ENCODE measurements at regions not wholly inside any gene's neighbourhood (a gene's known extent, or its start where the extent isn't known, plus 50 kb on each side); places are given as distances from the start of the nearest gene placed in this dataset.
A peak's percentile ranks its signal among the peaks of the same experiment; 100 is the strongest.

DNA sequence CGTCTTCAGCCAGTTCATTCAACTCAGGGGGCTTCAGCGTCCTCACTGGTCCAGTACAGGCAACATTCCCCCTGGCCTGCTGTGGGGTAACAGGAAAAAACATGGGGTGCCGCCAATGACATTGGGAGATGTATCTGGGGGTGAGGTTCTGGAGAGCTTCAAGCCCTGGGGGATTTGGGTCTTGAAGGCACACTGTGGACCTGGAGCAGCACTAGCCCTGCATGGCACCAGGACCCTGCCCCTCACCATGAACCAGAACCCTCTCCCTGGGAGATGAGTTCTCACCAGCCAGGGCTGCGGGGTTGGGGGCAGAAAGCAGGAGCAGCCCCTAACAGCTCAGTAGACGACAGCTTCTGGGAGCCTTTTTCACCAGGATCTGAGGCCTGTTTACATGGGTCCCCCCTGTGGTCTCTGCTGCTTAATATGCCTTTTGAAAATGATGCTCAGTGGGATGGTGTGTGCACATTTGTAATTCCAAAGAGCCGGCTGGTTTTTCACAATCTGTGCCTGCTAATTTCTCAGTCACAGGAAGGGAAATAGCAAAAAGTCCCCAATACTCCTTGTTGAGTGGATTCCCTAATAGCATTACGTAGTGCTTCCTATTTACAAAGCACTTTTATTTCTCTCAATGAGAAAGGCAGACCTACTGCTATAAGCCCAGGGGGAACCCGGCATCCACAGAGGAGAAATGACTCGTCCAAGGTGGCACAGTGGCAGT lies 509.5 kb downstream of the RPS24 start:
- Histone ChIP-seq H3K4me1 (peaks cover 15 to 21% of the 10 kb centered on the region in 2 donors), H3K36me3 (no peaks in the 10 kb centered on the region), H3K27me3 (no peaks in the 10 kb centered on the region), H3K4me3 (no peak overlapping the region), H3K27ac (peak overlapping the region; percentile 58 to 75), H3K9me3 (no peaks in the 10 kb centered on the region)
- TF ChIP-seq, protein P1, sequence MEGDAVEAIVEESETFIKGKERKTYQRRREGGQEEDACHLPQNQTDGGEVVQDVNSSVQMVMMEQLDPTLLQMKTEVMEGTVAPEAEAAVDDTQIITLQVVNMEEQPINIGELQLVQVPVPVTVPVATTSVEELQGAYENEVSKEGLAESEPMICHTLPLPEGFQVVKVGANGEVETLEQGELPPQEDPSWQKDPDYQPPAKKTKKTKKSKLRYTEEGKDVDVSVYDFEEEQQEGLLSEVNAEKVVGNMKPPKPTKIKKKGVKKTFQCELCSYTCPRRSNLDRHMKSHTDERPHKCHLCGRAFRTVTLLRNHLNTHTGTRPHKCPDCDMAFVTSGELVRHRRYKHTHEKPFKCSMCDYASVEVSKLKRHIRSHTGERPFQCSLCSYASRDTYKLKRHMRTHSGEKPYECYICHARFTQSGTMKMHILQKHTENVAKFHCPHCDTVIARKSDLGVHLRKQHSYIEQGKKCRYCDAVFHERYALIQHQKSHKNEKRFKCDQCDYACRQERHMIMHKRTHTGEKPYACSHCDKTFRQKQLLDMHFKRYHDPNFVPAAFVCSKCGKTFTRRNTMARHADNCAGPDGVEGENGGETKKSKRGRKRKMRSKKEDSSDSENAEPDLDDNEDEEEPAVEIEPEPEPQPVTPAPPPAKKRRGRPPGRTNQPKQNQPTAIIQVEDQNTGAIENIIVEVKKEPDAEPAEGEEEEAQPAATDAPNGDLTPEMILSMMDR (IDR thresholded peaks at IDR 0.05): no peak
- no peak for DNase-seq
- intact Hi-C loops (cut with DNase I): no loop called here
- peak; percentile 45 for ATAC-seq

DNA sequence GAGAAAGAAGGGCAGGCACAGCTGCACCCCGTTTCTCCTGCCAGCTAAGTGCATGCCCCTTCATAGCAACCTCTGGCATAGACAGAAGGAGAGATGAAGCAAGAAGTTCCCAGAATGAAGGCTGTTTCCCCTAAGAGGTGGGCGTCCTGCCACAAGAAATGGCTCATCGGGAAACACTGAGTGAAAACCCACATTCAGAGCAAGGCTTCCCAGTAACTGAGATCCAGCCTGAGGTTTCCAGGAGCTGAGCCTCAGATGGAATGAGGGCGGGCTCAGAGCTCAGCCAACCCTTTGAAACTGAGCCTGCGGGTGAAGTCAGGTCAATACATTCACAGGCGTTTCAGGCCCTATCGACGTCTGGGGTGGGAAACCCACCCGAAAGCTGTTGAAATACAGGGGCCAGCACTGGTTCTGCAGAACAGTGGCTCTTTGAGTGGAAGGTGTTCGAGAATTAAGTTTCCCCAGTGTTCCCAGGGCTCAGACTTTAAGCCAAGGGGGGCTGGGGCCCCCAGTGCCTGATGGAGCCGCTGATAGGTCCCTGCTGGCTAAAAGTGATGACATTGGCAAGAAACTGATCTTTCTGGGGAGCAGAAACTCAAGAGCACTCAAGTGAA lies 510.2 kb downstream of the RPS24 start:
- H3K4me3 ChIP-seq: no peak overlapping the region
- H3K27ac ChIP-seq: peak overlapping the region; percentile 58 to 75
- H3K9me3 ChIP-seq: no peaks in the 10 kb centered on the region
- no peaks in the 10 kb centered on the region for H3K27me3 ChIP-seq
- intact Hi-C loops (cut with DNase I): no loop called here
- H3K36me3 ChIP-seq: no peaks in the 10 kb centered on the region
- peaks cover 15 to 21% of the 10 kb centered on the region in 2 donors for H3K4me1 ChIP-seq
- peak in 3 of 4 donors; percentile 68 to 84 (median 70) for DNase-seq
- peak; percentile 80 for ATAC-seq
- TF ChIP-seq, protein P1 (IDR thresholded peaks at IDR 0.05): no peak

DNA sequence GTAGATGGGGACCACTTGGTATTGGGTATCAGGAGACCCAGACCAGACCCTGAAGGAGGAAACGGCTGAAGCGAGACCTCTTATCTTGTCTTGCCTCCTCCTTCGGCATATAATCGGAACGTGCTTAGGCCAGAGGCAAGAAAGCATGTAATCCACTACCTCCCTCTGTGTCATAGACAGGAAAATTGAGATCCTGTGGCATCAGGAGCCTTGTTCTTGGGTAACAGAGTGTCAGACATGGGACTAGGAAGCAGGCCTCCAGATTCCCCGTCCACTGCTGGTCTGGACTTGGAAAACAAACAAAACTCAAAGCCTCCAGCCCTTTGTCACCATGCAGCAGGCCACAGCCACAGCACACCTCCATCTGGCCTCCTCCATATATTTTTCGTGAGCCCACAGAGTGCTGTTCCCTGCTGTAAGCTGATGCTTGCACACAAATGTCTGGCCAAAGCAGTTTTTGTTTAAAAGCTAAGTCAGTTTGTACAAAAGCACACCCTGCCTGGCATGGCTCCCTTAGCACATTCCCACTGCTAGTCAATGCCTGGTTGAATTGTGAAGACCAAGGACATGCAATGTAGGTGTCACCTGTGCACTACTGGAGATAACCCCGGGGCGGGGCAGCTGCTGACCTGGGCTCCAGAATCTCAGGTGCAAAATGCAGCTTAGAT lies 510.9 kb downstream of the RPS24 start:
- TF ChIP-seq, protein P1 (IDR thresholded peaks at IDR 0.05): no peak
- intact Hi-C loops (cut with DNase I): no loop called here
- no peaks in the 10 kb centered on the region for H3K9me3 ChIP-seq
- ATAC-seq (no peak), DNase-seq (no peak)
- H3K27me3 ChIP-seq: no peaks in the 10 kb centered on the region
- H3K27ac ChIP-seq: peak overlapping the region; percentile 1 to 75
- no peak overlapping the region for H3K4me3 ChIP-seq
- no peaks in the 10 kb centered on the region for H3K36me3 ChIP-seq
- H3K4me1 ChIP-seq: peaks cover 15 to 21% of the 10 kb centered on the region in 2 donors

- H3K9me3 ChIP-seq: no peaks in the 10 kb centered on the region
- no peaks in the 10 kb centered on the region for H3K27me3 ChIP-seq
- TF ChIP-seq, protein P1 (IDR thresholded peaks at IDR 0.05): no peak
- no peak overlapping the region for H3K27ac ChIP-seq
- H3K4me1 ChIP-seq: peaks cover 15 to 21% of the 10 kb centered on the region in 2 donors
- H3K4me3 ChIP-seq: no peak overlapping the region
- intact Hi-C loops (cut with DNase I): no loop called here
- no peak for DNase-seq
- no peaks in the 10 kb centered on the region for H3K36me3 ChIP-seq
- ATAC-seq: no peak
Observed at GRCh38 chr10:78545756-78546155, 512.1 kb downstream of the RPS24 start.

DNA sequence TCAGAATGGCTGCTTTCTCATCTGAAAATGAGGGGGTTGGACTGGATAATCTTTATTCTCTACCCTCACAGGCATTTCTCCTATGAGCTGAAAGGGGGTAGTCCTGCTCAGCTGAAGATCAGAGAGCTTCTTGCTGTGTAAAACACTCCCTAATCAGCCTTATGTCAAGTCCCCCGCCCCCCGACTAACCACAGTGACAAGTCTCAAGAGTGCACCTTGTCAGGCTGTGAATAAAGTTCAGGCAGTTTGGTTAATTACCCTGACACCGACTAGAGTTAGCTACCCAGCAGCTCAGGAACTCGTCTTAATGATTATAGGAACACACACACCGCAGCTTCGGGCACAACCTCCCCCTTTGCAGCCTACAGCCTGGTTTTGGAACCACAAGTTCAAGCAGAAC lies 513.7 kb downstream of the RPS24 start:
- TF ChIP-seq, protein P1 (IDR thresholded peaks at IDR 0.05): no peak
- H3K27me3 ChIP-seq: no peaks in the 10 kb centered on the region
- no peaks in the 10 kb centered on the region for H3K9me3 ChIP-seq
- H3K4me1 ChIP-seq: peaks cover 15 to 21% of the 10 kb centered on the region in 2 donors
- H3K36me3 ChIP-seq: no peaks in the 10 kb centered on the region
- no peak overlapping the region for H3K27ac ChIP-seq
- intact Hi-C loops (cut with DNase I): no loop called here
- no peak overlapping the region for H3K4me3 ChIP-seq
- DNase-seq: no peak
- ATAC-seq: no peak

All from left lung (tissue), 4 donors.